NCI-H345 (cell line): ENCODE measurements at regions not wholly inside any gene's neighbourhood (a gene's known extent, or its start where the extent isn't known, plus 50 kb on each side); places are given as distances from the start of the nearest gene placed in this dataset.
A peak's percentile ranks its signal among the peaks of the same experiment; 100 is the strongest.
"Not testable (repeated sequence)": the region's sequence is repeated elsewhere in the genome, so short reads cannot be mapped to it uniquely, and the experiment has no call there.

Source experiments
- DNase-seq: peaks from one replicate; lab custom pipeline; 2025; lab: John Stamatoyannopoulos, UW

DNA sequence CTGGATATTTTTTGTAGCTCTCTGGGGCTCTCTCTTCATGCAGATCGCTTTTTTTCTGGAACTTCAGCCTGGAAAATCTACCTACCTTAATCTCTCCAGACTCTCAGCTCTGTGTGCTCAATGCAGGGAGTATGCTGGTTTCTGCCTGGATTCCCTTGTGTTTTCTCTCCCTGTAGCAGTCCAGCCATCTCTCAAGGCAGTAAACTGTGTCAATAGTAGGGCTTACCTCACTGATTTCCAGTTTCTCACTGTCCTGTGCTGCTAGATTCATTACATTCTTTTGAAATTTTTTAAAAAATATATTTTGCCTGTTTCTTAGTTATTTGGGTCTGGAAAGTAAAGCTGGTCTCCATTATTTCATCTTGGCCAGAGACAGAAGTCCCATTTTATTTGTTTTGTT lies 951.4 kb downstream of the NR2F1-AS1 start:
- DNase-seq = no peak

DNA sequence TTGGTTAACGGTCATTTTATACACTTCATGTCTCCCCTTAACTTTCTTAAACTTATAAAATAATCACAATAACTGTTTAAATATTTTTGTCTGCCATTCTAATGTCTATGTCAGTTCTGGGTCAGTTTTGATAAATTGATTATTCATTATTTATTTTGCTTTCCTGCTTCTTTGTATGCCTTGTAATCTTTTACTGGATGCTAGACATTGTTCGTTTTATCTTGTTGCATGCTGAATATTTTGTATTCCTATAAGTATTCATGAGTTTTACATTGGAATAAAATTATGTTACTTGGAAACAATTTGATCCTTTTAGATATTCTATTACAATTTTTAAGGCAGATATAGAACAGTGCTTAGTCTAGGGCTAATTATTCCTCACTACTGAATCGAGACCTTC lies 952.0 kb downstream of the NR2F1-AS1 start:
- no peak for DNase-seq

GRCh38 chr5:92627186-92627585 lies 953.8 kb downstream of the NR2F1-AS1 start:
- no peak for DNase-seq

- DNase-seq = no peak
Observed at GRCh38 chr5:92616085-92616484, 964.9 kb downstream of the NR2F1-AS1 start.

DNA sequence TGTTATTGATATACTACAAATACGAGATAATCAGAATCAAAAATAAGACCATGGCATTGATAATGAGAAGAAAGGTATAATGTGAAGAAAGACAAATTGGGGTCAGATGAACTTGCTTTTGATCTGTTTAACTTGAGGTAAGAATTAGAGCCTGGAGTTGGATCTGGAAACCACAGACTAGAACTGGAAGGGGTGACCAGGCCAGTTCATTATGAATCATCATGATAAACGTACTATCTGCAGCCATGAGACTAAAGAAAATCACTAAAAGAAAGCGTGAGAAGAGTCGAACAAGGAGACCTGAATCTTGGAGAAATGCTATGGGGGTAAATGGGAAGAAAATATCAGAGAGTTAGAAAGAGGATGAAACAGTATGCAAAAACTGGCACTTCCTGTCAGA lies 967.5 kb downstream of the NR2F1-AS1 start:
- DNase-seq = no peak

- DNase-seq = not testable (repeated sequence)
Observed at GRCh38 chr5:92610435-92610834, 970.6 kb downstream of the NR2F1-AS1 start.

DNA sequence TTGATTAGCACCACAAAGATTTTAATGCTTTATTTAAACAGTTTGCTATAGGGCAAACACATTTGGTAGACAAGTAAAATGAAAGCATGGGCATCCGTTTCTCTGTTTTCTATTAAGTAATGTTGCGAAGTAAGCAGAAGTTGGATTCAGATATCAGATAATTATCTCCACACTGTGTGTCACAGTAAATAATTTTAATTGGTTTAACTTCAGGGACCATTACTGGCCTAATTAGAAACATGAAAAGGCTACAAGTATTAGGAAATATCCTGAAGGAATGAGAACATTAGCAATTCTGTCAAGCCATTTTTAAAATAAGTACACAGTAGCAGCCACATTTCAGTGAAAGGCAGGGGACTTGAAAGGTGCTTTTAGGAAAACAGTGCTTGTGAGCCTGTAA lies 975.4 kb downstream of the NR2F1-AS1 start:
- no peak for DNase-seq

- peak; percentile 3 for DNase-seq
Observed at GRCh38 chr5:92599217-92599810, 981.7 kb downstream of the NR2F1-AS1 start.

GRCh38 chr5:92594031-92594430 lies 987.0 kb downstream of the NR2F1-AS1 start:
- no peak for DNase-seq

DNA sequence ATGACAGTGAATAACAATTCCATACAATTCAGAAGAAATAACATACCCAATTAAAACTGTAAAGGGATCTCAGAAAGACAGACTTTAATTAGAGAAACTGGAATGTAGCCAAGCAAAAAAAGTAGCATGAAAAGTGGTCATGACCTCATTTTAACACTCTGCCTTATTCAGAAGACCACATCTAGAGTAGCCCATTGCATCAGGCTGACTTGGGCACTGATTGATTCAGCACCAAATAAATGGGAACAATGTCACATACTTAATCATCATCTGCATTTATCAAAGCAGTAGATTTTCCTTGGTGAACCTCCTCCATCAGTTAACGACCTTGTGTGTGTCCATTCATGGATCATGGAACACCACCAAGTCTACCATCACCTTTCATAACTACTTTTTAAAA lies 992.1 kb downstream of the NR2F1-AS1 start:
- DNase-seq = no peak

DNA sequence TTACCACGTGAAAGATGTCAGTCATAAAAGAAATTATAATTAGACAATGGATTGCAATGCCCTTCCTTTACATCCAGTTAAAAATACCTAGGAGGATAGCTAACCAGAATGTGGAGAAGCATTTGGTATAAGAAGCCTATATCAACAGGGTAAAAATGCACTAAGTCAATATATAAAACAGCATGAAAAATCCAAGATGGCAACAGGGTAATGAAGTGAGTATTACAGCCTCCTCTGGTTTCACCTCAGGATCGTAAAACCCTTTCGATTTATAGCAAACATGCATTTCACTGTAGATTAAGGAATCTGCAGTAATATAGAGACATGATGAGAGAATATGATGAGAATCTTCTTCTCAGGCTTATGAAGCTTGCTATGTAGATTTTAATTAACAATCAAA lies 999.3 kb downstream of the NR2F1-AS1 start:
- DNase-seq = no peak

- no peak for DNase-seq
Observed at GRCh38 chr5:92581249-92581648, 999.8 kb downstream of the NR2F1-AS1 start.

DNA sequence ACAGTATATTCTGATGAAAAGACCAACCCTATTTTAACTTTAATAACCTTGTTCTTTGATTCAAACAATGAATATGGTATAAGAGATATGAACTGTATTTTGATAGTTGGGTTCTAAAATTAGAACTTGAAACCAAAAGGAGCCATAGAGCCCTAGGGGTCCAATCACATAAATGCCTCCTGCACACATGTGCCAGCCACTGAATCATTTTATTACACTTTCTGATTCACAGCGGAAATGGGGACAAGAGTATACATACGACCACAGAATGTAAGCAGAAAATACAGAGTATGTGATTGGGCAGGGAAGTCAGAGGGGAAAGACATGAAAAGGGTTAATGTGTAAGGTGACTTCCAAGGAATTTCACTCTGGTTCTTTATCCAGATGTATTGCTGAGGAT lies 1000.2 kb downstream of the NR2F1-AS1 start:
- no peak for DNase-seq

DNA sequence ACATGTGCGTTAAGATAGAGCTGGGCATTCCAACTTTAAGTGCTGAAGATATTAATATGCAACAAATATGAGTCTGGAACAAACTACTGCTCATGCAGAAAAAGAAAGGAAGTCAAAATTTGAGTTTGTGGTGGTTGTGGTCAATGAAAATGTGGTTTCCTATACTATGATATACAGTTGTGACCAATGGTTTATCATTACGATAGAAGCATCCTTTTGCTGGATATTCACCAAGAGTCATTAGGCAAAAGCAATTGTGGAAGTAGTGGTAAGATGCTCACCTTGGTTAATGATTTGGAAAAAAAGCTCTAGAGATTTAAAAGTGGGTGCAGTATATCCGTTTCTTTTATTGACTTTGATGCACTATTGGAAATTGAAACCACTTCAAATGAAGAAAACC lies 1007.0 kb downstream of the NR2F1-AS1 start:
- DNase-seq = no peak

DNA sequence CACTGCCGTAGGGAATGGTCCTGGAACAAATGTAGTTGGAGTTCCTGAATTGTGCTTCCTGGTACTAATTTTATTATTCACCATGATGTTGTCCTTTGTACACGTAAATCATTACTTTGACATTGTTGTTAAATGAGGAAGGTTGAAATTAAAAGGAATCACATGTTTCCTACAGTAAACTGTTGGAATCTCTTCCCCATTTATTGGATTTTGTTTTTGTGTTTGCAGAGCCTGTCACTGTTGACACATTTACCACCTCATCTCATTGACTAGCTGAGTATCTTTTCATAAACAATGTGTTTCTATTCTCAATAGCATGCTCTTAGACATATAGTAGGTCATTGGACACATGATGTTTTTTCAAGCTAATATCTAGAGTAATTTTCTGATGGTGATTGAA lies 1012.5 kb downstream of the NR2F1-AS1 start:
- DNase-seq = no peak

GRCh38 chr5:92567831-92568450 lies 1013.1 kb downstream of the NR2F1-AS1 start:
- DNase-seq = no peak

DNA sequence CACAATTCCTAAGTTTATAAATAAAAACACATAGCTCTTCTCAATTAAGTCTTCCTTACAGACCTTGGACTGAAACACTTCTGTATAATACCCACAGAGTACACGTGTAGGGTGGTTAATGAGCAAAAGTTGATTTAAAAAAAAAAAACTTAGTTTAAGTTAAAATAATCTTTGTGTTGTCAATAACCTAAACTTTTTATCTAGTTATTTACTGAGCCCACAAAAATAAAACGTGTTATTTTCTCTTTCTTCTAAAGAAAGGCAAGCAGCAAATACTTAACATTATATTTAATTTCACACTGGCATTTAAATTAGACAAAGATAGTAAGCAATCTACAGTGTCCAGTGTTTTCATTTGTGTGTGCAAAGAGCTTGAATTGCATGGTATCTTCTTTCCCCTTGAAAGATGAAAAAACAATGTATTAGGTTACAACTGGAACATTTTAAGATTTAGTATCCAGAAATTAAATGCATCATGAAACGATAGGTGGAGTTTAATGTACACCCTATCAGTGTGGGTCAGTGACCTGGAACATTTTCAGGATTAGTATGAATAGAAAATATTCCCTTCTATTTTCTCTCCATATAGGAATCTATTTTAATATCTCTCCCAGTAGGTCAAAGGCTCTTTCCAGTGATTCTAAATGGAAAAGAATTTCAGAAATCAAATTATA lies 1014.8 kb downstream of the NR2F1-AS1 start:
- no peak for DNase-seq

DNA sequence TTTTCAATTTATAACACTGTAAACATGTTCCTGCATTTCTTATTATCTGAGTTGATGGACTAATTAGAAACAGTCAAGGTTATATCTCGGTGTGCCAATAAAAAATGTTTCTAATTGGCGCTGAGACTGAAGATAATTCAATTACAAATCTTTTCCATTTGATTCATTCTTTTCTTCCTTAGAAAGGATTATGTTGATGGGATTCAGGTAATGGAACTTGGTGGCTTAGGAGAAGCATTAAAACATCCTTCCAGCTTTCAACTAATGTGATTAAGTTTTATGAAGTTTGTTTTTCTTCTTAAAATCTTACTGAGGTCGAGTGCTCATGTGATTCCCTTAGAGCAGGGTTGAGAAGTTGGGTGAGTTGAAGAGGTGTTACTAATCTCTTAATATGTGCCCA lies 1015.3 kb downstream of the NR2F1-AS1 start:
- DNase-seq = no peak

GRCh38 chr5:92562065-92562464 lies 1019.0 kb downstream of the NR2F1-AS1 start:
- DNase-seq = no peak

GRCh38 chr5:92561411-92561959 lies 1019.5 kb downstream of the NR2F1-AS1 start:
- DNase-seq = no peak

- DNase-seq = peak; percentile 46
Observed at GRCh38 chr5:92560698-92561401, 1020.2 kb downstream of the NR2F1-AS1 start.

DNA sequence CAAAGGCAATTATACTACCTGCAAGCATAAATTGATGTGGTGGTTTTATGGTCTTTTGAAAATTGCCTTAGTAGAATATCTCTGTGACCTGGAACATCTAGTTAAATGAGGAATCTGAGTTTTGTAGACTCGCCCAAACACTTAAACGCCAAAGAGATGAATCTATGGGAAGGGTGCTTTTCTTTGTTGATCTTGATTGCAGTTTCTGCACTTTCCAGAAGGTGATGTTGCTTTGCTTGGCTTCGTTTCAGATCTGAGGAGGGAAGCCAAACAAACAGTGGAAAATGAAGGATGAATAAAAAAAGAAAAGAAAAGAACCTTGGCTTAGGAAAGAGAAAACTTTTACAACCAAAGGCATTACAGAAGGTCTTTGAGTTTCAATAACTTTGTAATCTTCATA lies 1021.2 kb downstream of the NR2F1-AS1 start:
- peak; percentile 10 for DNase-seq

- no peak for DNase-seq
Observed at GRCh38 chr5:92559331-92559730, 1021.7 kb downstream of the NR2F1-AS1 start.
